PC-9 (cell line): ENCODE measurements at regions not wholly inside any gene's neighbourhood (a gene's known extent, or its start where the extent isn't known, plus 50 kb on each side); places are given as distances from the start of the nearest gene placed in this dataset.

Experiments used
- BruUV-seq: library from RNA; stranded (reverse); fragments of 400-500 nt; replicated peaks from 2 replicates; lab custom pipeline; 2021; lab: Mats Ljungman, UMichigan
- CTCF ChIA-PET: fragments of 300-600 bp; sonication (Branson Sonifier 250); formaldehyde crosslinking; loops from one replicate; lab custom pipeline; 2022; ENCODE audit warnings: antibody characterized with exemption; lab: Charles Lee
- POLR2A ChIA-PET: fragments of 300-600 bp; sonication (Branson Sonifier 250); formaldehyde crosslinking; loops from one replicate; lab custom pipeline; 2022; ENCODE audit warnings: antibody characterized with exemption; ENCODE audit not compliant: unreplicated experiment; lab: Charles Lee
- DNase-seq, 2 experiments: peaks; one replicate each; pipeline versions ENCODE4 v3.0.0 to v3.0.0-alpha.2; 2015 to 2022; ENCODE audit warnings: mixed read lengths in 1 of 2
- H2AFZ ChIP-seq: fragments of 200-600 bp; sonication (generic); 2 replicates; pipeline ENCODE4 v1.8.1; 2017; ENCODE audit warnings: antibody characterized with exemption
- H3F3A ChIP-seq: fragments of 200-600 bp; sonication (generic); 2 replicates; pipeline ENCODE4 v1.8.1; 2017; ENCODE audit warnings: antibody characterized with exemption, mild to moderate bottlenecking, low read depth; ENCODE audit not compliant: insufficient read depth
- H3K27ac ChIP-seq: fragments of 200-600 bp; sonication (generic); 2 replicates; pipeline ENCODE4 v1.6.1; 2016; ENCODE audit warnings: mixed run types
- H3K27me3 ChIP-seq: fragments of 200-600 bp; sonication (generic); 2 replicates; pipeline ENCODE4 v1.6.1; 2016; ENCODE audit warnings: low read depth, mixed run types; ENCODE audit not compliant: insufficient read depth
- H3K36me3 ChIP-seq: fragments of 200-600 bp; sonication (generic); 2 replicates; pipeline ENCODE4 v1.6.1; 2016; ENCODE audit warnings: low read depth, mixed run types
- H3K4me1 ChIP-seq: fragments of 200-600 bp; sonication (generic); replicated peaks from 2 replicates; pipeline ENCODE4 v1.6.1; 2016; ENCODE audit warnings: mixed run types; ENCODE audit not compliant: insufficient read depth
- H3K4me2 ChIP-seq: fragments of 200-600 bp; sonication (generic); 2 replicates; pipeline ENCODE4 v1.6.1; 2017; ENCODE audit warnings: mixed run types
- H3K4me3 ChIP-seq: fragments of 200-600 bp; sonication (generic); 2 replicates; pipeline ENCODE4 v1.6.1; 2016; ENCODE audit warnings: mixed run types
- H3K79me2 ChIP-seq: fragments of 200-600 bp; sonication (generic); 2 replicates; pipeline ENCODE4 v1.6.1; 2017; ENCODE audit warnings: low read depth, mixed run types
- H3K9me2 ChIP-seq: fragments of 200-600 bp; sonication (generic); 2 replicates; pipeline ENCODE4 v1.8.1; 2017; ENCODE audit warnings: mild to moderate bottlenecking; ENCODE audit not compliant: insufficient read depth
- H3K9me3 ChIP-seq: fragments of 200-600 bp; sonication (generic); 2 replicates; pipeline ENCODE4 v1.8.1; 2016; ENCODE audit warnings: low read depth; ENCODE audit not compliant: insufficient read depth
- H4K20me1 ChIP-seq: fragments of 200-600 bp; sonication (generic); 2 replicates; pipeline ENCODE4 v1.8.1; 2017; ENCODE audit not compliant: insufficient read depth
- EZH2 ChIP-seq: fragments of 200-600 bp; sonication (generic); IDR thresholded peaks from 2 replicates; pipeline ENCODE4 v1.8.0; 2017; ENCODE audit warnings: antibody characterized with exemption, low read depth
- intact Hi-C: fragments of 100-400 bp; cut with micrococcal nuclease; formaldehyde crosslinking; loops from one replicate; pipeline ENCODE4 v1.10.0; 2022; ENCODE audit not compliant: unreplicated experiment
- TF ChIP-seq, protein P1 (sequence below): fragments of 200-600 bp; sonication (generic); conservative IDR thresholded peaks from 2 replicates; pipeline ENCODE4 v1.6.1; 2017; ENCODE audit warnings: mixed run types, antibody characterized with exemption, mild to moderate bottlenecking, moderate library complexity

DNA sequence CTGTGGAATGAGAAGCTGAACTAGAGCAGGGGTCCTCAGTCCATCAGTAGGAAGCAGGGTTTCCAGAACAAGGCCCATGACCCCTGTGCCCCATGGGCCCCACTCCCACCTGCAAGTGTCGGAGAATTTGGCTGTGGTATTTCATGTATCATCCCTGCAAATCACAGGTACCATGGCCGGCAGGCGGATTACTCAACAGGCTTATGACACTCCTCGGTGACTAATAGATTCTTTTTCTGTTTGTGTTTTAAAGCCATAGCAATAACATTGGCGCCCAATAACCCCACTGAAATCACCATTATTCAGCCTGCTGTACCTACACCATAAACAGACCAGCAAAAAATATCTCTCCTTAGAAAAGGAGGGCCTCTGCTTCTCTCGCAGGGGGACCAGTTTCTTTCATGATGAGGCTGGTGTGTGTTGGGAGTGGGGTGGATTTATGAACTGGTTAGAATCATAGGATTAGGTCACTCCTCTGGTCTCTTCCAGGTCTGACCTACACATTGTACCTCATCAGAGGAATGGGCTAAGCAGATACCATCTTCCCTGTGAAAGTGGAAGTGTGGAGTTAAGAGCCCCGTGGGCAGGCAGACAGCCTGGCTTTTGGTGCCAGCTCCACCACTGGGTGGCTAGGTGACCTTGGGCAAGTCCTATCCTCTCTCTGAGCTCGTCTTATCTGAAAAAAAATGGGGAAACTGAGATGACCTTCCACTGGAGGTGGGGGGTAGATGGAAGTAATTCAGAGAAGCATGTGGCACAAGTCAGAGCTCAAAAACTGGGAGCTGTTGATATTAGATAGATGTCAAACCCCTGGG lies 60.2 kb upstream of the WNT11 start:
- H3K4me1 ChIP-seq = peaks cover 19% of the 10 kb centered on the region
- no peaks in the 10 kb centered on the region for H3K27me3 ChIP-seq
- H3F3A ChIP-seq = peaks cover 15% of the 10 kb centered on the region; the same call in 1 of the 2 replicates
- TSS peak; percentile 92 for BruUV-seq
- no peaks in the 10 kb centered on the region for H3K79me2 ChIP-seq
- peak; percentile 75 to 91 for DNase-seq
- H4K20me1 ChIP-seq = no peaks in the 10 kb centered on the region
- H3K9me3 ChIP-seq = no peaks in the 10 kb centered on the region
- H3K27ac ChIP-seq = peak overlapping the region; percentile 54
- POLR2A ChIA-PET = no interaction called here
- H3K4me2 ChIP-seq = peak overlapping the region; percentile 56
- intact Hi-C loops = loop anchor here (2.0 kb wide), 2 partner anchors 32 to 58 kb away; no protein-coding TSS in a partner anchor
- CTCF ChIA-PET = interaction anchor here (0.6 kb wide), 1 partner anchor 781 kb away, joined by 11 read pairs; no protein-coding TSS in a partner anchor
- no peaks in the 10 kb centered on the region for H3K36me3 ChIP-seq
- TF ChIP-seq, protein P1, sequence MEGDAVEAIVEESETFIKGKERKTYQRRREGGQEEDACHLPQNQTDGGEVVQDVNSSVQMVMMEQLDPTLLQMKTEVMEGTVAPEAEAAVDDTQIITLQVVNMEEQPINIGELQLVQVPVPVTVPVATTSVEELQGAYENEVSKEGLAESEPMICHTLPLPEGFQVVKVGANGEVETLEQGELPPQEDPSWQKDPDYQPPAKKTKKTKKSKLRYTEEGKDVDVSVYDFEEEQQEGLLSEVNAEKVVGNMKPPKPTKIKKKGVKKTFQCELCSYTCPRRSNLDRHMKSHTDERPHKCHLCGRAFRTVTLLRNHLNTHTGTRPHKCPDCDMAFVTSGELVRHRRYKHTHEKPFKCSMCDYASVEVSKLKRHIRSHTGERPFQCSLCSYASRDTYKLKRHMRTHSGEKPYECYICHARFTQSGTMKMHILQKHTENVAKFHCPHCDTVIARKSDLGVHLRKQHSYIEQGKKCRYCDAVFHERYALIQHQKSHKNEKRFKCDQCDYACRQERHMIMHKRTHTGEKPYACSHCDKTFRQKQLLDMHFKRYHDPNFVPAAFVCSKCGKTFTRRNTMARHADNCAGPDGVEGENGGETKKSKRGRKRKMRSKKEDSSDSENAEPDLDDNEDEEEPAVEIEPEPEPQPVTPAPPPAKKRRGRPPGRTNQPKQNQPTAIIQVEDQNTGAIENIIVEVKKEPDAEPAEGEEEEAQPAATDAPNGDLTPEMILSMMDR = no peak
- no peak for TF ChIP-seq EZH2
- peak overlapping the region; percentile 10; the same call in 1 of the 2 replicates for H2AFZ ChIP-seq
- no peaks in the 10 kb centered on the region for H3K9me2 ChIP-seq
- no peak overlapping the region for H3K4me3 ChIP-seq

- no peaks in the 10 kb centered on the region for H3K9me2 ChIP-seq
- no peak for DNase-seq
- no peaks in the 10 kb centered on the region for H3K27me3 ChIP-seq
- TF ChIP-seq, protein P1 = no peak
- TF ChIP-seq EZH2 = no peak
- H3K4me1 ChIP-seq = peaks cover 19% of the 10 kb centered on the region
- no peaks in the 10 kb centered on the region for H3K79me2 ChIP-seq
- BruUV-seq = no TSS peak
- no peak overlapping the region for H3K4me3 ChIP-seq
- H3K27ac ChIP-seq = 0 out of 2 replicates have a peak overlapping the region, but pooled peaks have one; percentile 5
- ChIA-PET POLR2A (no interaction called here), CTCF (no interaction called here)
- peak overlapping the region; percentile 56 for H3K4me2 ChIP-seq
- peaks cover 15% of the 10 kb centered on the region; the same call in 1 of the 2 replicates for H3F3A ChIP-seq
- no peaks in the 10 kb centered on the region for H3K36me3 ChIP-seq
- no peaks in the 10 kb centered on the region for H3K9me3 ChIP-seq
- intact Hi-C loops = loop anchor here (2.0 kb wide), 2 partner anchors 31 to 57 kb away; no protein-coding TSS in a partner anchor
- H2AFZ ChIP-seq = no peak overlapping the region
- H4K20me1 ChIP-seq = no peaks in the 10 kb centered on the region
Measured at GRCh38 chr11:76265771-76266241, 59.5 kb upstream of the WNT11 start.

DNA sequence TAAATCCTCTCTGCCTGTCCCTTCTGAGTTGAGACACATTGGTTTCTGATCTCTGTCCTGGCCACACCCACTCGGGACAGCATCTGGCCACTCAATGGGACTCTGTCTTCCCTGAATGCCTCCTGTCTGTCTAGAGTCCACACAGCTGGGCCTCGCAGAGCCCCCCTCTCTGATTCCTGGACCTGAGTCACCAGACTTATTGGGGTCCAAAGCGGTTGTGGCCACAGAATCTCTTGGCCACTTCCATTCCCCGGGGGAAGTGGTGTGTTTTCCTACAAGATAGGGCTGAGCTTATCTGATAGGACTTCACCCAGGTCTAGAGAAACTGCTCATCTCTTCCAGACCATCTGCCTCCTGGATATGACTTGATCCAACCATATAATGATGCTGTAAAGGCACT lies 57.4 kb upstream of the WNT11 start:
- H3K4me3 ChIP-seq = no peak overlapping the region
- H2AFZ ChIP-seq = no peak overlapping the region
- BruUV-seq = no TSS peak
- DNase-seq = no peak
- POLR2A ChIA-PET = no interaction called here
- H3F3A ChIP-seq = peaks cover 15% of the 10 kb centered on the region; the same call in 1 of the 2 replicates
- intact Hi-C loops = no loop called here
- no peaks in the 10 kb centered on the region for H3K9me3 ChIP-seq
- no peaks in the 10 kb centered on the region for H4K20me1 ChIP-seq
- no peak overlapping the region for H3K27ac ChIP-seq
- H3K79me2 ChIP-seq = no peaks in the 10 kb centered on the region
- TF ChIP-seq EZH2 = no peak
- TF ChIP-seq, protein P1 = no peak
- CTCF ChIA-PET = no interaction called here
- no peaks in the 10 kb centered on the region for H3K36me3 ChIP-seq
- no peak overlapping the region for H3K4me2 ChIP-seq
- H3K27me3 ChIP-seq = no peaks in the 10 kb centered on the region
- no peaks in the 10 kb centered on the region for H3K9me2 ChIP-seq
- H3K4me1 ChIP-seq = peaks cover 19% of the 10 kb centered on the region
